ENCODE measurements at regions not wholly inside any gene's neighbourhood (a gene's known extent, or its start where the extent isn't known, plus 50 kb on each side); places are given as distances from the start of the nearest gene placed in this dataset.

- TF ChIP-seq FOXC1 (CRISPR knock-in tag; IDR thresholded peaks at IDR 0.05; ENCODE audit: borderline replicate concordance) (no peak), DRAP1 (CRISPR knock-in tag; IDR thresholded peaks at IDR 0.05) (no peak), ZSCAN29 (CRISPR knock-in tag; conservative IDR thresholded peaks at IDR 0.05) (no peak), EED (CRISPR knock-in tag; IDR thresholded peaks at IDR 0.05) (no peak), ZNF776 (CRISPR knock-in tag; IDR thresholded peaks at IDR 0.05) (no peak), JUNB (CRISPR knock-in tag; IDR thresholded peaks at IDR 0.05; ENCODE audit: borderline replicate concordance) (peak; percentile 55; the same call in 1 of the 2 replicates), ATF4 (CRISPR knock-in tag; IDR thresholded peaks at IDR 0.05) (peak in 1 of 2 experiments; percentile 46; a peak in 1 of 4 replicates), ZNF484 (CRISPR knock-in tag; IDR thresholded peaks at IDR 0.05; ENCODE audit: borderline replicate concordance, low read depth) (no peak), HMG20B (CRISPR knock-in tag; conservative IDR thresholded peaks at IDR 0.05) (no peak), MAFG (CRISPR knock-in tag; IDR thresholded peaks at IDR 0.05) (no peak), ZNF577 (CRISPR knock-in tag; IDR thresholded peaks at IDR 0.05; ENCODE audit: borderline replicate concordance, low read depth) (no peak), HNF4A (CRISPR knock-in tag; IDR thresholded peaks at IDR 0.05) (no peak), HDAC2 (CRISPR knock-in tag; IDR thresholded peaks at IDR 0.05) (0 out of 2 replicates have a peak, but pooled peaks have one; percentile 26), ZGPAT (CRISPR knock-in tag; IDR thresholded peaks at IDR 0.05) (0 out of 2 replicates have a peak, but pooled peaks have one; percentile 34), E2F2 (CRISPR knock-in tag; IDR thresholded peaks at IDR 0.05; ENCODE audit: borderline replicate concordance) (no peak), SP140L (CRISPR knock-in tag; IDR thresholded peaks at IDR 0.05; ENCODE audit: borderline replicate concordance) (no peak), ZNF335 (CRISPR knock-in tag; IDR thresholded peaks at IDR 0.05) (no peak), ETV5 (CRISPR knock-in tag; IDR thresholded peaks at IDR 0.05; ENCODE audit: borderline replicate concordance) (peak; percentile 62; the same call in 1 of the 2 replicates), HCFC1 (IDR thresholded peaks at IDR 0.05; ENCODE audit: low read depth, low read length) (no peak), GABPB1 (CRISPR knock-in tag; IDR thresholded peaks at IDR 0.05) (no peak), FLYWCH1 (CRISPR knock-in tag; IDR thresholded peaks at IDR 0.05) (no peak), EP300 (IDR thresholded peaks at IDR 0.05; ENCODE audit: low read depth in 2 of 2, low read length in 2 of 2) (0 out of 4 replicates have a peak, but pooled peaks of 1 of the 2 experiments have one; percentile 12), EP300 (CRISPR knock-in tag; IDR thresholded peaks at IDR 0.05; ENCODE audit: borderline replicate concordance) (no peak), ZSCAN30 (CRISPR knock-in tag; IDR thresholded peaks at IDR 0.05) (no peak), WIZ (CRISPR knock-in tag; IDR thresholded peaks at IDR 0.05) (no peak)
- TF ChIP-seq, protein P1, sequence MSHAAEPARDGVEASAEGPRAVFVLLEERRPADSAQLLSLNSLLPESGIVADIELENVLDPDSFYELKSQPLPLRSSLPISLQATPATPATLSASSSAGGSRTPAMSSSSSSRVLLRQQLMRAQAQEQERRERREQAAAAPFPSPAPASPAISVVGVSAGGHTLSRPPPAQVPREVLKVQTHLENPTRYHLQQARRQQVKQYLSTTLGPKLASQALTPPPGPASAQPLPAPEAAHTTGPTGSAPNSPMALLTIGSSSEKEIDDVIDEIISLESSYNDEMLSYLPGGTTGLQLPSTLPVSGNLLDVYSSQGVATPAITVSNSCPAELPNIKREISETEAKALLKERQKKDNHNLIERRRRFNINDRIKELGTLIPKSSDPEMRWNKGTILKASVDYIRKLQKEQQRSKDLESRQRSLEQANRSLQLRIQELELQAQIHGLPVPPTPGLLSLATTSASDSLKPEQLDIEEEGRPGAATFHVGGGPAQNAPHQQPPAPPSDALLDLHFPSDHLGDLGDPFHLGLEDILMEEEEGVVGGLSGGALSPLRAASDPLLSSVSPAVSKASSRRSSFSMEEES (CRISPR knock-in tag; IDR thresholded peaks at IDR 0.05) = peak; percentile 62
- TF ChIP-seq, protein P2, sequence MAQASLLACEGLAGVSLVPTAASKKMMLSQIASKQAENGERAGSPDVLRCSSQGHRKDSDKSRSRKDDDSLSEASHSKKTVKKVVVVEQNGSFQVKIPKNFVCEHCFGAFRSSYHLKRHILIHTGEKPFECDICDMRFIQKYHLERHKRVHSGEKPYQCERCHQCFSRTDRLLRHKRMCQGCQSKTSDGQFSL (CRISPR knock-in tag; IDR thresholded peaks at IDR 0.05) = no peak
Observed at GRCh38 chr12:75722714-75723200, 211.3 kb upstream of the KRR1 start (continued).
